Dendritic cell treated with granulocyte-macrophage colony-stimulating factor and Interleukin-4, amounts not matched to agents 40 ng/mL and 50 ng/mL, for 4 days (primary cell): ENCODE measurements at regions not wholly inside any gene's neighbourhood (a gene's known extent, or its start where the extent isn't known, plus 50 kb on each side); places are given as distances from the start of the nearest gene placed in this dataset.

Source experiments
- H3K27ac Mint-ChIP-seq: one replicate; pipeline ENCODE4 v1.8.0; 2022; ENCODE audit warnings: mild to moderate bottlenecking, mixed read lengths
- H3K27me3 Mint-ChIP-seq: one replicate; pipeline ENCODE4 v1.8.0; 2022; ENCODE audit warnings: mild to moderate bottlenecking, mixed read lengths
- H3K36me3 Mint-ChIP-seq: one replicate; pipeline ENCODE4 v1.8.0; 2022; ENCODE audit warnings: low read depth, mixed read lengths
- H3K4me1 Mint-ChIP-seq: one replicate; pipeline ENCODE4 v1.8.0; 2022; ENCODE audit warnings: low read depth, mixed read lengths
- H3K4me3 Mint-ChIP-seq: one replicate; pipeline ENCODE4 v1.8.0; 2022; ENCODE audit warnings: mild to moderate bottlenecking, moderate library complexity, mixed read lengths
- H3K9me3 Mint-ChIP-seq: one replicate; pipeline ENCODE4 v1.8.0; 2022; ENCODE audit warnings: mixed read lengths
- intact Hi-C: fragments of 100-400 bp; cut with micrococcal nuclease; formaldehyde crosslinking; loops from one replicate; pipeline ENCODE4 v1.15.0; 2022

DNA sequence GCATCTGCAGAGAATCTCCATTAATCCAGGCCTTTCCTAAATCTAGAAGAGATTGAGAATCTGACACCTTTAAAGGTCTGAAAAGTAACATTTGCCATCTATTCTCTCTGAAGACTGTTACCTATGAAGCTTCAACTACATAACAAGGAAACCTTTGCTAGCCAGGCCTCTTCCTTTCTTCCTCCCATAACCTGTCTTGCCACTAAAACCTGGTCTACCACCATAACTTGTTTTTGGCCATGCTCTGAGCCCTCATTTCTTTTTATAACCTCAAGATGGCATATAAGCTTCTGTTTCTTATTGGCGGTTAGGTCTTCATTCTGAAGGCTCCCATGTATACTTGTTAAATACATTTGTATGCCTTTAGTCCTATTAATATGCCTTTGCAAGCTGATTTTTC is 348.4 kb upstream of the MEOX2 start:
- H3K27me3 Mint-ChIP-seq = no peaks in the 10 kb centered on the region
- no peaks in the 10 kb centered on the region for H3K9me3 Mint-ChIP-seq
- no peak overlapping the region for H3K27ac Mint-ChIP-seq
- intact Hi-C loops = no loop called here
- no peak overlapping the region for H3K4me3 Mint-ChIP-seq
- no peaks in the 10 kb centered on the region for H3K36me3 Mint-ChIP-seq
- H3K4me1 Mint-ChIP-seq = no peaks in the 10 kb centered on the region

DNA sequence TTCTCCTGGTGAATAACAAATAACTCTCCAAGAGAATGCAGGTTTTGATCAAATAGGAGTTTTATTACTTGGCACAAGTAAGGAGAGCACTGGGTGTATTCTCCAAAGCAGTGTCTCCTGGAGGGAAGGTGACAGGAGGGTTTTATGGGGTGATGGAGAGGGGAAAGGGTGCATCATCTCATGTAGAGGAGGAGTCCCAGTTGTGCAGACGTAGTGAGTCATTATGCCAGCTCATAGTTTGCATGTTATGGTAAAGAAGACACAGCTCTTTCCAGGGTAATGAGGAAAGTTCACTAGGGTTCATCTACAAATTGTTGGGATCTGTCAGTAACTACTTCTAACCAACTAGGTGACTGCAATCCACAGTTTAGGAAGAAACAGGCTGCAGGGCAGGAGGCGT is 347.9 kb upstream of the MEOX2 start:
- H3K9me3 Mint-ChIP-seq = no peaks in the 10 kb centered on the region
- intact Hi-C loops = no loop called here
- no peaks in the 10 kb centered on the region for H3K27me3 Mint-ChIP-seq
- no peaks in the 10 kb centered on the region for H3K36me3 Mint-ChIP-seq
- H3K4me1 Mint-ChIP-seq = no peaks in the 10 kb centered on the region
- H3K27ac Mint-ChIP-seq = no peak overlapping the region
- no peak overlapping the region for H3K4me3 Mint-ChIP-seq

DNA sequence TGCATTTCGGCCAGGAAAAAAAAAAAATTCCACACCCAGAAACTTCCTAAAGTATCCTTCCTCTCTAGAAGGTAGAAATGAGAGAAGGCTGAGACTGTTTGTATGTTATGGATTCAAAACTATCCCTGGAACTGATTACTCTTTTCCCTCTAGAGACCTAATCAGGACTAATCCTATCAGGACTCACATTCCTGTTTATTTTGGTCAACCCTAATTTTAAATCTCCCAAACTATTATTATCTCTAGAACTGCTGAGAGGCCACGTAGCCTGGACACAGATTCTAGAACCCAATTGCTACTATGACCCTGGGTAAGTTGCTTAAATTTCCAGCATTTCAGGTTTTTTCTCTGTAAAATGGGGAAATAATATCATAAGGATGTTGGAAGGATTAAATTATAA is 346.8 kb upstream of the MEOX2 start:
- no peaks in the 10 kb centered on the region for H3K4me1 Mint-ChIP-seq

DNA sequence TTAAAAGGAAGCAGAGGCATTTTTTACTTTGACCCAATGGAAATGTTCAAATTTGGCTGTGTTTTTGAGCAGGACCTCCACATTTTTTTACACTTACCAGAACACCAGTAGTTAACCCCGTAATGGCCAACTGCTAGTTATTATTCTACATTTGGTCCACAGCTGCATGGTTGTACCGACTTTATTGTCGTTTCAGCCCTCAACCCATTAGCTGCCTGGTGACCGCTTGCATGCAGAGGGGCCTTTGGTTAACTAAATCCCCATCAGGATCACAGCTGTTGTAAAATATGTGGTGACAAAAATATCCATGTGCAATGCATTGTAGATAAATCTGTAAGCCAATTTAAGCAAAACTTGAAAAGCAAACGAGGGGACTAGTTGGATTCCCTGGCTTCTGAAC is 342.2 kb upstream of the MEOX2 start:
- Mint-ChIP-seq H3K4me1 (no peaks in the 10 kb centered on the region), H3K4me3 (no peak overlapping the region), H3K36me3 (no peaks in the 10 kb centered on the region), H3K27me3 (no peaks in the 10 kb centered on the region), H3K27ac (no peak overlapping the region), H3K9me3 (no peaks in the 10 kb centered on the region)
- intact Hi-C loops = no loop called here

More for the DNA sequence above, 346.8 kb upstream of the MEOX2 start:
- no peak overlapping the region for H3K27ac Mint-ChIP-seq
- H3K4me3 Mint-ChIP-seq = no peak overlapping the region
- no peaks in the 10 kb centered on the region for H3K27me3 Mint-ChIP-seq
- intact Hi-C loops = no loop called here
- H3K9me3 Mint-ChIP-seq = no peaks in the 10 kb centered on the region
- H3K36me3 Mint-ChIP-seq = no peaks in the 10 kb centered on the region

DNA sequence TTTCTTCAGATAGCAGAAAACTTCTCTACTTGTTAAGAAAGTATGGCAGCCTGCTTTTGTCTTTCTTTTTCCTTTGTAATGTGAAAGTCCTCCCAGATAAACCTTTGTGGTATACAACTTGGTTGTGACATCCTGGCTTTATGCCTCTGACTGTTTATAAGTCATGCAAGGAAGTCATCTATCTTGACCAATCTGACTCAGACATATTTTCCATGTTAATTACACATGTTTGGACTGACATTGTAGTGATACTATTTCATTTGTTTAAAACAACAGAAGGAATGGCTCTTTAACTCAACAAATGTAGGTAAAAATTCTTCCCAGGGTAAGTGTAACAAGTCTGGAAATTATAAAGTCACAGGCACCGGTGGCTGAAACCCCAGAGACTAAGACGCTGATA is 341.6 kb upstream of the MEOX2 start:
- no peak overlapping the region for H3K27ac Mint-ChIP-seq
- H3K4me1 Mint-ChIP-seq = no peaks in the 10 kb centered on the region
- no peaks in the 10 kb centered on the region for H3K36me3 Mint-ChIP-seq
- H3K9me3 Mint-ChIP-seq = no peaks in the 10 kb centered on the region
- no peak overlapping the region for H3K4me3 Mint-ChIP-seq
- intact Hi-C loops = no loop called here
- H3K27me3 Mint-ChIP-seq = no peaks in the 10 kb centered on the region

DNA sequence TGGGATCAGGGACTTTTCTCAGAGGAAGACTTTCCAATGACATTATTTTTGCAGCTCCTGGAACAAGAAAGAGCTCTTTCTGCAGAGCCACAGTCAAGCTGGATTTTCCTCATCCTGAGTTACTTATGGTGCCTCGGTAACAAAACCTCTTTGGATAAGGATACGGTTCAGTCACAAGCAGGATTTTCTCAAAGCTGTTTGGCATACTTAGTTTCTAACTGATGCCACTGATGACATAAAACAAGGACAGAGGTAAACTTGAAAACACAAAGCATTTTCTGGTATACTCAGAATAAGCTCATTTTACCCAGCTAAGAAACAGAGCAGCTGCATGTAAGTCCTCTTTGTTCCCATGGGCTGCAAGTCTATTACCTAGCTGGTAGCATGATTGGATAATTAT is 340.9 kb upstream of the MEOX2 start:
- H3K4me1 Mint-ChIP-seq = no peaks in the 10 kb centered on the region
- no peaks in the 10 kb centered on the region for H3K36me3 Mint-ChIP-seq
- H3K27me3 Mint-ChIP-seq = no peaks in the 10 kb centered on the region
- no peak overlapping the region for H3K27ac Mint-ChIP-seq
- no peaks in the 10 kb centered on the region for H3K9me3 Mint-ChIP-seq
- intact Hi-C loops = no loop called here
- no peak overlapping the region for H3K4me3 Mint-ChIP-seq

DNA sequence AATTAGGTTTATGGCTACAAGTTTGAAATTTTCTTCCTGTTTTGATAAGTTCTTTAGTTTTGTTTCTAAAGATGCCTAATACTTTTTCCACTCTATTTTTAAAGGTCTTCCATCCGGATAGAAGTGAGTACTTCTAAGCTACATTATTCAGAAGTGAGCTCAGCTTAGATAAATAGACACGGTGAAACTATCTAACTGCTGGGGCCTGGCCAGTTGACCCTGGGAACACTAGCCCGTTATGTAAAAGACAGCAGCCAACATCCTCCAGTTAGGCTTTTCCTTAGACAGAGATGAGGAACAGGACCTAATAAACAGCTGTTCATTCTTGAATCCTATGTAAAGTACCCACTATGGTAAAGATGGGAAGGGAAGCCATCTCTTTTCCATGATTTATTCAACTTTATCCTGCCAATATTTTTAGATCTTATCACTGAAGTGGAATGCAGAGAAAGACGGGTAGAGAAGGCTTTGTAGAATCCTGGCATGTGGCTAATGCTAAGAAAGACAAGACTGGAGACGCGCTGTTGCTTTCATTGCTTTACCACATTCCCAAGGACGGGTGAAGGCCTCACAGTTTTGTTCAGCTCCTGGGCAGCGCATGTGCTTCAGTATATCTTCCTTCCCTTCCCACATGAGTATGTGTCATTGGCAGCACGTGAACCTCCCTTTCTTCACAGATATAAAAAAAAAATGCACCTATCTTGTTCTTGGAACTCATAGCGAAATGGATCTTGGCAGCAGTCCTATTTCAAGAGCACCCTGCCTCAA is 340.0 kb upstream of the MEOX2 start:
- no peaks in the 10 kb centered on the region for H3K36me3 Mint-ChIP-seq
- H3K27me3 Mint-ChIP-seq = no peaks in the 10 kb centered on the region
- H3K4me1 Mint-ChIP-seq = no peaks in the 10 kb centered on the region
- H3K9me3 Mint-ChIP-seq = no peaks in the 10 kb centered on the region
- intact Hi-C loops = no loop called here
- no peak overlapping the region for H3K4me3 Mint-ChIP-seq
- no peak overlapping the region for H3K27ac Mint-ChIP-seq

DNA sequence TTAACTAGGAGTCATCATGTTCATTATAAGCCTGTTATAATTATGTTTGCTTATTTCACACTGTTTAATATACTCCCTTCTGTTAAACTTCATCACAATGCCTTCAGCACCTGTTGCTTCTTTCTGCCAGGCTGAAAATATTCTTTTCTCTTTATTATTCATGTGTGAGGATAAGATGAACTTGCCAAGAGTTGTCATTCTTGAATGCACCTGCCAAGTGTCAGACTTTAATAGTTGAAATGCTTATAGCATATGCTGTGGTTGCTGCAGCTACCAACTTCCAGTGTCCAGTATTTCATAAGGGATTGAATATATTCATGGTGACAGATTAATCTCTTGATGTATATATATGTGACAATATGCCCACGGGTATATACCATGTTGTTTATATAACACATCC is 339.2 kb upstream of the MEOX2 start:
- Mint-ChIP-seq H3K9me3 (no peaks in the 10 kb centered on the region), H3K4me1 (no peaks in the 10 kb centered on the region), H3K27ac (no peak overlapping the region), H3K4me3 (no peak overlapping the region), H3K27me3 (no peaks in the 10 kb centered on the region), H3K36me3 (no peaks in the 10 kb centered on the region)
- intact Hi-C loops = no loop called here

DNA sequence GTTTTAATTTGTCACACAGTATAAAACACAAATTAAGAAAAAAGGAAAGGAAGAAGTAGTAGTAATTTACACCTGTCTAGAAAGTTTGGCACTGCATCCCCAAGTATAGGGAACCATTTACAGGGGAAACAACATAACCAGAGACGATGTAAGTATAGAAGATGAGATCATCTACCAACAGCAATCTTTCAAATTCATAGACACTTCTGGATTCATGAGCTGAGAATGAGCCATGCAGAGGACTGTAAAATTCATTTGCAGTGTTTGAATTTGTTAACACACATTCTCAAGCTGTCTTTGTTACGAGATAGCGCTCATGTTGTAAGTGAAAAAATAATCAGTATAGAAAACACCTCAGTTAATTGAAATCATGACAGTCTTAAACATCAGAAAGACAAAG is 337.0 kb upstream of the MEOX2 start:
- no peaks in the 10 kb centered on the region for H3K9me3 Mint-ChIP-seq
- no peak overlapping the region for H3K27ac Mint-ChIP-seq

DNA sequence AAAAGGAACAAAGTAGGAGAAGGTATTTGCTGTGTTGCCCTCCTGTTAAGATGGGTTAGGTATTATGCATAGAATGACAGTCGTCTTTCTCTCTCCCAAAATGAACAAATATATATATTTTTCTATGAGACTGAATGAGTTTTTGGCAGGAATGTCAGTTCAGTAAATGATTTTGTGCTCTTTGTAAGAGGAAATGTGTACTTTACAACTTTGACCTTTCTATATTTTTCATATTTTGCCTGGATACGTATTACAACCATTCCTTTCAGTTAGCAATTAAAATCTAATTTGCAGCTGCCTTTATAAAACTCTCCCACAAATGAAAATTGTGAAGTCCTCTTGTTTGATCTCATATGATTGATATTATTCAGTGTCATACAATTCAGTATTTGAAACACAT is 336.6 kb upstream of the MEOX2 start:
- Mint-ChIP-seq H3K27me3 (no peaks in the 10 kb centered on the region), H3K9me3 (no peaks in the 10 kb centered on the region), H3K27ac (no peak overlapping the region), H3K4me1 (no peaks in the 10 kb centered on the region), H3K4me3 (no peak overlapping the region), H3K36me3 (no peaks in the 10 kb centered on the region)
- intact Hi-C loops = no loop called here

More for the DNA sequence above, 337.0 kb upstream of the MEOX2 start:
- Mint-ChIP-seq H3K4me3 (no peak overlapping the region), H3K36me3 (no peaks in the 10 kb centered on the region), H3K27me3 (no peaks in the 10 kb centered on the region), H3K4me1 (no peaks in the 10 kb centered on the region)
- intact Hi-C loops = no loop called here

DNA sequence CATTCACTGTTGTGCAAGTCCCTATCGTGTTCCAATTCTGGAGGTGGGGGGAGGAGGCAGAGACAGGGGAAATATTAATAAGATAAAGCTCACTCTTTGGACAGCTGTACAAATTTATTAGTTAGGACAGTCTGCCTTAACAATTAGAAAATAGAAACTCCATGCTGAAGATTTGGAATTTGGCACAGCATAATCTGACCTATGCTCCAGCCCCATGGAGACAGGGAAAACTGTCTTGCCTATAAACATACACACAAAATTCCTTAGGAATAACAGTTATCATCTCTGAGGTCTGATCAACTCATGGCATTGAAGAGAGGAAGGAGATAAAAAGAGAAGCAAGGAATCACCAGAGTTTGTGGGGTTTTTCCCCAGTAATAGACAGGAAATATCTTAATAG is 335.4 kb upstream of the MEOX2 start:
- Mint-ChIP-seq H3K4me3 (no peak overlapping the region), H3K36me3 (no peaks in the 10 kb centered on the region), H3K9me3 (no peaks in the 10 kb centered on the region), H3K27ac (no peak overlapping the region), H3K4me1 (no peaks in the 10 kb centered on the region), H3K27me3 (no peaks in the 10 kb centered on the region)
- intact Hi-C loops = no loop called here

DNA sequence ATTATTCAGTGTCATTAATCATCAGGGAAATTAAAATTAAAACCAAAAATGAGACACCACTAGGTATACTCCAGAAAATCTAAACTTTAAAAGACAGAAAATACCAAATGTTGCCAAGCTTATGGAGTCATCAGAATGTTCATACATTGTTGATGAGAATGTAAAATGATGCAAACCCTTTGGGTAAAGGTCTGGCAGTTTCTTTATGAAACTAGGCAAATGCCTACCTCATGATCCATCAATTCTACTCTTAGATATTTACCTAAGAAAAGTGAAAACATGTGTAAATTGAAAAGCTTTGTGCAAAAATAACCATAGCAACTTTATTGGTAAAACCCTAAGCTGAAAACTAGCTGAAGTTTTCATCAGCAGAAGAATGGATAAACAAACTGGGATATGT is 329.5 kb upstream of the MEOX2 start:
- Mint-ChIP-seq H3K9me3 (no peaks in the 10 kb centered on the region), H3K4me1 (no peaks in the 10 kb centered on the region), H3K36me3 (no peaks in the 10 kb centered on the region), H3K27me3 (no peaks in the 10 kb centered on the region), H3K27ac (no peak overlapping the region), H3K4me3 (no peak overlapping the region)
- intact Hi-C loops = no loop called here

DNA sequence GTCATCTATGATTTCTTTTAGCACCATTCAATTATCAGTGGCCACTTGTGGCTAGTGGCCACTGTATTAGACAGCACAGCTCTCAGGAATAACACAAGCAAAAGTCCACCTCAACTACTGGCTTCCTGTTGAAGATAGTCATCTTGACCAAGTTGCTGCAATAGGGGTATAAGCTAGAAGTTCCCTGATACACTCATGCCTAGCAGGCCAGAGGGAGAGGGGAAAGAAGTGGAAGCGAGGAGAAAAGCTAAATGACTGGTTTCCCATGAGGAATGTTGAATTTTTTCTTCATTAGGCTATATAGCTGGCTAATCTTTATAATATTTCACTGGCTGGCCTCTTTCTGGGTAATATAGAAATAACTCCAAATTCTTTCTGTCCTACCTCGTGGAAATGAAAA is 327.5 kb upstream of the MEOX2 start:
- H3K27ac Mint-ChIP-seq = no peak overlapping the region

DNA sequence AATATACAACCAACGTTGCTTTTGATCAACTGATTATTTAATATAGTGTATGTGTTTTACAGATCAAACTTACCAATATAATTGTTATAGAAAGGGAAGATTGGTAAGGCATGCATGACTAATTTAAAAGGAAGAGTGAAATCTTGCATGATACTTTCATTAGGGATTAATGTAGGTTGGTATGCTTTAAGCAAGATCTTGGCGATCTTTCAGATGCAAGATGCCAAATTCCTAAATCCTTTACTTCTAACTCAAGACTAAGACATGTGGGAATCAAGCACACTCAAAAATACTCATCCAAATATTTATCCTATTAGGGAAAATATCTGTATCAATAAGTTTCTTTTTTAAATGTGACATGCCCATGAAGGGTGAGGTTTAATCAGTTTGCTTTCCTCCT is 321.4 kb upstream of the MEOX2 start:
- Mint-ChIP-seq H3K4me1 (no peaks in the 10 kb centered on the region), H3K4me3 (no peak overlapping the region), H3K27me3 (no peaks in the 10 kb centered on the region), H3K9me3 (no peaks in the 10 kb centered on the region), H3K27ac (no peak overlapping the region), H3K36me3 (no peaks in the 10 kb centered on the region)
- intact Hi-C loops = no loop called here

More for the DNA sequence above, 327.5 kb upstream of the MEOX2 start:
- Mint-ChIP-seq H3K36me3 (no peaks in the 10 kb centered on the region), H3K4me3 (no peak overlapping the region), H3K9me3 (no peaks in the 10 kb centered on the region), H3K27me3 (no peaks in the 10 kb centered on the region), H3K4me1 (no peaks in the 10 kb centered on the region)
- intact Hi-C loops = no loop called here

DNA sequence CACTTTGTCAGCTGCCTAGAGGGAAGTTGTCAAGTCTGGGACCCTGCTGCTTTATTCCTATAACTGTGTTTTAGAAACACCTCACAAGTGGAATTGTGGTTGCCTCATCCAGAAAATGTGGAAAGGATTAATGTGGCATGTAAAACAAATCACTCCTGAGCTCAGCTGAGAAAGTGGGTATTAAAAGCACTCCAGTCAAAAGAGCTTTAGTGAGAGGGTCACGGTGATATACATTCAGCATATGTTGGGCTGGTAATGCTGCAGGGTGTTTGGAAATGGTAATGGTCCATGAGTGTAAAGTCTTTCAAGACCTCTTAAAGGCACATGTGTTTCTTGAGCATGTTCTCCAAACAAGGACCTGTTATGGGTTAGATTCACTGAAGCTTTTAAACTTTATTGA is 318.2 kb upstream of the MEOX2 start:
- Mint-ChIP-seq H3K4me1 (no peaks in the 10 kb centered on the region), H3K4me3 (no peak overlapping the region), H3K36me3 (no peaks in the 10 kb centered on the region), H3K27me3 (no peaks in the 10 kb centered on the region), H3K9me3 (no peaks in the 10 kb centered on the region), H3K27ac (no peak overlapping the region)
- intact Hi-C loops = no loop called here
